HG03521 (cell line): ENCODE measurements at regions not wholly inside any gene's neighbourhood (a gene's known extent, or its start where the extent isn't known, plus 50 kb on each side); places are given as distances from the start of the nearest gene placed in this dataset.
A peak's percentile ranks its signal among the peaks of the same experiment; 100 is the strongest.
"Not testable (repeated sequence)": the region's sequence is repeated elsewhere in the genome, so short reads cannot be mapped to it uniquely, and the experiment has no call there.

Experiments
- ATAC-seq: cut with Tn5 transposase; IDR thresholded peaks from one replicate; pipeline ENCODE4 v1.9.1; 2021; ENCODE audit warnings: mild to moderate bottlenecking, moderate library complexity; ENCODE audit not compliant: unreplicated experiment

DNA sequence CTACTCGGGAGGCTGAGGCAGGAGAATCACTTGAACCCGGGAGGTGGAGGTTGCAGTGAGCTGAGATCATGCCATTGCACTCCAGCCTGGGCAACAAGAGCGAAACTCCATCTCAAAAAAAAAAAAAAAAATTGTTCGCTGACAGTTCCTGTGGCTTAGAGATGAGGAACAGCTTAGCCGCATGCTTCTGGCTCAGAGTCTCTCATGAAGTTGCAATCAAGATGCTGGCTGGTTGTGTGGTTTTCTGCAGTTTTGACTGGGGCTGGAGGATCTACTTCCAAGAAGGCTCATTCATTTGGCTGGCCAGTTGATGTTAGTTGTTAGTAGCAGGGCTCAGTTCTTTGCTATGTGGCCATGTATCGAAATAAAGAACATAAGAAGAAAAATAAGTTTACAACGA, 69.9 kb upstream of the TBC1D5 start:
- ATAC-seq = not testable (repeated sequence)

DNA sequence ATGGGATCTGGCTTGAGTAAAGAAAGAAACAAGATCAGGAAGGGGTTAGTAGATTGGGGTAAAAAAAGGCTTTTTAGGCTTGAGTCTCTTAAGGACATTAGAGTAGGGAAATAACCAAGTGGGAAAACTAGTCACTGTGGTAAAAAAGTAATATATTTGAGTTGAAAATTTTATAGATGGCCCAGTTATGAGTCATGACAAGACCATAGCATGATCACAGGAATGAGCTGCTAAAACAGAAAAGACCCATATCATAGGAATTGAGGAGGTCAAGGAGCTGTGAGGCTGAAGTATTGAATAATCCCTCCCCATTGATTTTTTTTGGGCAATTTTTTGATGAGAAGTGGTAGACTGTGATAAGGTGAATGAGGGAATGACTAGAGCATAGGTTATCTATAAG, 69.2 kb upstream of the TBC1D5 start:
- ATAC-seq = no peak

DNA sequence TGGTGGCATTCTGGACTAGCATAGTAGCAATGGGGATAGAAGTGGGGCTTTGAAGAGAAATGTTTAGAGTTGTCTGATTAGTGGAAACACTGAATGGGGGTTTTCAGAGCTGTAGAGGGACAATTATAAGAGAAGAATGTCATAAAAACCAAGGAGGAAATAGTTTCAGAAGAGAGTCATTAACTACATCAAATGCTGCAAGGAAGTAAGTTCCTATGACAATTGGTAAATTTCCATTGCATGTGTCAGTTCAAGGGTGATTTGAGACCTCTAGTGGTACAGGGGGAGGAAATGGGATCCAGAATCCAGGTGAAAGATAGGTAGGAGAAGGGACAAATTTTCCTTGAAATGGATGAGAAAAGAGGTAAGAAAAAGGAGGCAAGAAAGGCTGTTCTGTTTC, 68.3 kb upstream of the TBC1D5 start:
- ATAC-seq = no peak

DNA sequence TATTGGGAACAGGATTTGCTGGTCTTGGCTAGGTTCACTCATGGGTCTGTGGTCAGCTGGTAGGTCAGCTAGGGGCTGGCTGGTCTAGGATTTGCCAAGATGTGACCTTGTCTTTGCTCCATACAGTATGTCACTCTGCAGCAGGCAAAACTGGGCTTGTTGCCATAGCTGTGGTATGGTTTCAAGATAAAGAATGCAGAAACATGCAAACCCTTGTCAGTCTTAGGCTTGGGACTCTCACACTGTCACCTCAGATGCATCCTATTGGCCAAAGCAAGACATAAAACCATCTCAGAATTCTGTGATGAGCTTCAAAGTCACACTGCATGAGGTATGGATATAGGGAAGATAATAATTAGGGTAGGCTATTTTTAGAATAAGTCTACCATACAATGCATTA, 66.6 kb upstream of the TBC1D5 start:
- no peak for ATAC-seq

DNA sequence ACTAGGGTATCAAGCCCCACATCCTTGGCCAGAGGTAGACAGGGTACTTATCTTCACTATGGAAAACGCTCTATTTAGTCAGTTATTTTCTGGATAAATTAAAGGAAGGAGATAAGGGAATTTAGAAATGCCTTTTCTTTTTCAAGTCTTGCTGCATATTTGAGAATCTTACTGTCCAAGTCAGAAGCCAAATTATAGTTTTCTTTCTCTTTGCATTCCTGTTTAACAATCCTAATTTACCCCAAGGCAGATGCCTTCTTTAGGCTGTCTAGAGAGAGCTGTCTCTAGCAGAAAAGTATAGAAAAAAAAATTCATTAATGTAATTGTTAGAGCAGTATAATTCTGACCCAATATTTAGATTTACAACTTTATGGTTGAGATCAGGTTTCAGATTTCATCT, 64.4 kb upstream of the TBC1D5 start:
- ATAC-seq = no peak

DNA sequence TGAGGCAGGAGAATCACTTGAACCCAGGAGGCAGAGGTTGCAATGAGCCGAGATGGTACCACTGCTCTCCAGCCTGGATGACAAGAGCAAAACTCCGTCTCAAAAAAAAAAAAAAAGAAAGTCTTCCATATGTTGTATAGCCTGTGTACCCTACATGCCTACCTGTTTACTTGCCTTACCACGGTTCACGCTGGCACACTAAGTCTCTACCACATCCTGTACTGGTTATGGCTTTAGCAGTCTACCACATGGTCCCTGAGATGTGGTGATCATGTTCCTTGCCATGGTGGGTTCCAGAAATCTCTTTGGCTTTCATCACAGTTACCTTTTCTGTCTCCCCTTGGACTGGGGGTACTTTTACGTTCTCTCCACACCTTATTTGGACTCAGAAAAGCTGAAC, 63.8 kb upstream of the TBC1D5 start:
- ATAC-seq = no peak

DNA sequence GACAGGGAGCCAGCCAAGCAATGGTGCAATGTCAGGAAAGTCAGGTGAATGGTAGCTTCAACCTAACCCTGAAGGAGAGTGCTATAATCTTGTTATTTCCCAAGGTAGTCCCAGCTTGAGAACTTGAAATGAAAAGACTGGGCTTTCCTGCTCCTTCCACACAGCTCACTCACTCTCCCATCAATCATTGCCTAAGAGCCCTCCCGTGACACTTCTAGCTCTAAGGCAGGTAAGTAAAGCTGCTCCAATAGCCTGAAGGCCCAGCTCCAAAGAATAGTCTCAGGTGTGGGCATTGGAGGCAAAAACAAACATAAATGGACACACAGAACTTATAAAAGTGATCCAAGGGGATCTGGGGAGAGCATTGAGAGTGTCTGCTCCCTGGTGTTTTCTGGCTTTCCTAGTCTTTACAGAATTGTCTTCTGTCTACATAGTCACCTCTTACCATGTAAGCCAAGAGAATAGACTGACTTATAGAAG, 63.1 kb upstream of the TBC1D5 start:
- ATAC-seq = no peak

DNA sequence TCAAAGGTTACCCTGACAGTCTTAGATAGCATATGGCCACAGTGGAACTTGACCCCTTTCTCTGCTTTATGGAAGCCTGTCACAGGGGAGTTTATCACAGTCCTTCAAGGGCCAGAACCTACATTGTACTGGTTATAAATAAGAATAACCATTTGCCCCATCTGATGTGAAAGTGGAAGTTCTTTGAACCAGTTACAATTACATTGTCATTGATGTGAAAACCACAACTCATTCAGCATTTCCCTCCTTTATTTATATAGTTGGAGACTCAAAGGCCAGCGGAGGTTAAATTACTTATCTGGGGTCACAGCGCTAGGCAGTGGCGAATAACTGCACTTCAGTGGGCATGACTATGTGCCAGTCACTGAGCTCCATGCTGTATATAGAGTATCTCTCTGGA, 60.5 kb upstream of the TBC1D5 start:
- ATAC-seq = peak; percentile 71

DNA sequence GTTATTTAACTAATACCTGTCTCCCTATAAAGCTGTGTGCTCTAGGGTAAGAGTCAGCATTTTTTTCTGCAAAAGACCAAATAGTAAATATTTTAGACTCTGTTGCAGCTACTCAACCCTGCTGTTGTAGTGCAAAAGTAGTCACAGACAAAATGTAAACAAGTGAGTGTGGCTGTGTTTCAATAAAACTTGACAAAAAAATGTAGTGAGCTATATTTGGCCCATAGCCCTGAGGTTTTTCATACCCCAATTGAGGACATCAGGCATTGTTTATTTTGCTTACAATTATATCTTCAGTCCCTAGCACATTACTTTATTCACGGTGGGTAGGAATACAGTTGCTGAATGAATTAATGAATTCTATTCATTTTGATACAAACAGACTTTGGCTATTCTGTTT, 58.7 kb upstream of the TBC1D5 start:
- no peak for ATAC-seq

DNA sequence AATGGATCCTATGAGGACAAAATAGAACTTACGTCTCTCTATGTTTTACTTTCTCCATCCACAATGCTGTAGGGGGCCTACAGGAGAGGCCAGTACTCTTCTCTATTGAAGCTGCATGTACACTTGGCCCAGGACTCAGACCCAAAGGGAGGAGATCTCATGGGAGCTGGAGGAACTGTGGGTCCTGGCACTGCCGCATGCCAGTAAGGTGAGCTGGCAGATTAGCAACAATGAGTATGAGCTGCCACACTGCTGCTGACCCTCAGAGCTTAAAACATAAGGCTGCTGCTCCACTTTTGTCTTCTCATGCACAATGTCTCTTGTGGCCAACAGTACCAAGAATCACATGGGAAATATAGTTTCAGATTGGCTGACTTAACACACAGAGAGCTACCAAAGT, 57.8 kb upstream of the TBC1D5 start:
- ATAC-seq = no peak

DNA sequence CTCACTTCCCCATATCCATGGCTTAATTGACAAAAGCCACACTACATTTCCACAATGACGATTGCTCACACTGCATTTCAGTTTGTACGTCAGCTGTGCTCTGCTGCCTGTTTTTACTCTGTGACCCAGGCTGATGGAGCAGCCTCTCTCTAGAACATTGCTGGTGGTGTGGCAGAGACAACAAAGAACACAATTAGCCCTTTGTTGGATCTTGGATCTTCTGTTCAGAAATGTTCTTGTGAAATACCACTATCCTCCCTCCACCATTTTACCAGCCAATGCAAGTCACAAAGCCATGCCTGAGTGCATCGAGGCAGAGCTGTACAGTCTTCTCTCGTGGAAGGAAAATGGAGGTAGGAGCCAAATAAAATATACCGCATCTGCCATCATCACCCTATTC, 56.9 kb upstream of the TBC1D5 start:
- ATAC-seq = no peak

DNA sequence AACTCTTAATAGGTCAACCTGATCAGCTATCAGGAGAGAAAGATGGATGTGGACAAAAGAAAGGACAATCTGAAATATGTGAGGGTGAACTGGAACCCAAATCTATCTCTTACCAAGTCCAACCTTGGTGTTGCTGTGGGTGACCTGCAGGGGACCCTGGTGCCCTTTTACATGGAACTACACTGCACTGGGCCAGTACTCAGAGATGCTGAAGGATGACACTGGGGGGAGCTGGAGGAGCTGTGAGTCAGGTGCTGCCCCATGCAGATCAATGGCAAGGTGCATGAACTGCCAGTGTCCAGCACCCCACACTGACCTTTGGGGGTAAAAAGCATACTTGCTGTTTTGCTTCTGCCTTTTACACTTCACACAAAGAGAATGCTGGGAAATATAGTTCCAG, 55.6 kb upstream of the TBC1D5 start:
- ATAC-seq = no peak

DNA sequence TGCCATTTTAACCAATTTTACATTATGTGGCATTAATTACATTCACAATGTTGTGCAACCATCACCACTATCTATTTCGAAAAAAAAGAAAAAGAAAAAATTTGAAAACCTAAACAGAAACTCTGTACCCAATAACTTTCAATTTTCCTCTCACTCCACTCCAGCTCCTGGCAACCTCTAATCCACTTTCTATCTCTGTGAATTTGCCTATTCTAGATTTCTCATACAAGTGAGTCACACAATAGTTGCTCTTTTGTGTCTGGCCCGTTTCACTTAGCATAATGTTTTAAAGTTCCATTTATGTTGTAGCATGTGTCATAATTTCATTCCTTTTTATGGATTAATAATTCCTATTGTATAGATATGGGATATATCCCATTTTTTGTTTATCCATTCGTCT, 53.3 kb upstream of the TBC1D5 start:
- no peak for ATAC-seq

DNA sequence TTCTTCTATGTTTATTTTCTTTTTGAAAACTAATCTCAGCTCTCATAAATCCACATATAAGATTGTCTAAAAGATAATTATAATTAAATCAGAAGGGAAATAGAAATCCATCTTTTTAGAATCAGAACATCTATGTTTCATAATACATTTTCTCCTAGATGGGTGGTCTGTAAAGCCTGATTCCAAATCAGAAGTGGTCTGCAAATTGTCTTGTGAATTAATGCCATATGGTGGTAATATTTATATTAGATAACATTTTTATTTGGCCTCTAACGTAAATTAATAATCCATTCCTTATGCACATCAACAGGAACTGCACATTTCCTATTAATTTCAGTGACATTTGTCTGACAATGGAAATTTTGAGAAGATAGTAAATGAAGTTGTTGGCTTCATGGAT, 52.8 kb upstream of the TBC1D5 start:
- no peak for ATAC-seq

DNA sequence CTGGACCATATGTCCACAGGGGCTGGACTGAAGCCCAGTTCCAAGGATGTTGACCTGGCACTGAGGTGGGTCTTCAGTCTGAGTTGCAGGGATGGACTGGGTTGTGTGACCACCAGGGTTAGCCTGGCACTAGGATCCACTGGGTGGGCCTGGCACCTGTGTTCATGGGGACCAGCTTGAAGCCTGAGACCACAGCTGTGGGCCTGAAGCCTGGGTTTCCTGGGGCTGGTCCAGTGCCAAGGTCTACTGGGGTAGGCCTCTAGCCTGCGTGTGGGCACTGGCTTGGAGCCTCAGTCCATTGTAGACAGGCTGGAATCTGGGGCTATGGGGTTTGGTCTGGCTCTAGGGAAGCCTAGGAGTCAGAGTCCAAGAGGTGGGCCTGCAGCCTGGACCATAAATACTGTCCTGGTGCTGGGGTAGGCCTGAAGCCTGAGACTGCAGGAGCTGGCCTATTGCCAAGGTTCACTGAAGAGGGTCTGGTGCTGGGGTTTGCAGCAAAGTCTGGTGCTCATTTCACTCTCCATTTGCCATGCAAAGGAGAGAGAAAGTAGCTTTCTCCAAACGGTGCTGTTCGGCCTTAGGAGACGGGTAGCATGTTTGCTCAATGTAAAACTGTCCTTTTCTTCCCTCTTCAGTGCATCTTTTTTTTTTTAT, 51.2 kb upstream of the TBC1D5 start:
- no peak for ATAC-seq
